BE2C (cell line): ENCODE measurements at regions not wholly inside any gene's neighbourhood (a gene's known extent, or its start where the extent isn't known, plus 50 kb on each side); places are given as distances from the start of the nearest gene placed in this dataset.

Experiments
- DNase-seq: peaks from one replicate; pipeline ENCODE4 v3.0.0-alpha.2; 2020
- H3K27me3 ChIP-seq: fragments of 250-450 bp; sonication (Bioruptor Pico); 2 replicates; pipeline ENCODE4 v1.5.1; 2020; ENCODE audit warnings: mild to moderate bottlenecking
- H3K36me3 ChIP-seq: fragments of 250-450 bp; sonication (Bioruptor Pico); 2 replicates; pipeline ENCODE4 v1.5.1; 2020; ENCODE audit warnings: mild to moderate bottlenecking
- H3K4me1 ChIP-seq: fragments of 250-450 bp; sonication (Bioruptor Pico); 2 replicates; pipeline ENCODE4 v1.5.1; 2020
- H3K4me3 ChIP-seq: 2 replicates; pipeline ENCODE4 v1.5.1; 2011; ENCODE audit warnings: low read depth, low read length
- H3K9me3 ChIP-seq: fragments of 250-450 bp; sonication (Bioruptor Pico); 2 replicates; pipeline ENCODE4 v1.5.1; 2020
- TF ChIP-seq, protein P1 (sequence below): IDR thresholded peaks from 2 replicates; pipeline ENCODE4 v1.5.1; 2012; ENCODE audit warnings: mild to moderate bottlenecking, low read depth, low read length

DNA sequence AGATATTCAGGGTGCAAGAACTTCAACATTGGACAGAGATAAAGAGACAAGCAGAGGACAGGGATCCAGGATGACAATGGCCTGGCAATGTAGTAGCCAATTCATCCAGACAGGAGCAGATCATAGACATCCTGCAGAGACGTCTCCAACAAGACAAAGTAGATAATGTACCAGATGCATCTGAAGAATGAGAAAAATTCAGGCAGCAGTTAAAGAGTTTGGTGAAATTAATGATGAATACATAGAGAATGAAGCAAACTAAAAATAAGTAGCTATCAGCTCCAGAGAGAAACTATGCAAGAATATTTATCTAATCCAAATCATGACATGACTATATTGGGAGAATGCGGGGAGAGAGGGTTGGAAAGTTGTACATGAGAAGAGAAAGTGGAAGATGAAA is 278.4 kb upstream of the DACH1 start:
- no peaks in the 10 kb centered on the region for H3K36me3 ChIP-seq
- H3K27me3 ChIP-seq = no peaks in the 10 kb centered on the region
- no peak overlapping the region for H3K4me3 ChIP-seq
- H3K4me1 ChIP-seq = peaks cover 3% of the 10 kb centered on the region; the same call in 1 of the 2 replicates
- TF ChIP-seq, protein P1, sequence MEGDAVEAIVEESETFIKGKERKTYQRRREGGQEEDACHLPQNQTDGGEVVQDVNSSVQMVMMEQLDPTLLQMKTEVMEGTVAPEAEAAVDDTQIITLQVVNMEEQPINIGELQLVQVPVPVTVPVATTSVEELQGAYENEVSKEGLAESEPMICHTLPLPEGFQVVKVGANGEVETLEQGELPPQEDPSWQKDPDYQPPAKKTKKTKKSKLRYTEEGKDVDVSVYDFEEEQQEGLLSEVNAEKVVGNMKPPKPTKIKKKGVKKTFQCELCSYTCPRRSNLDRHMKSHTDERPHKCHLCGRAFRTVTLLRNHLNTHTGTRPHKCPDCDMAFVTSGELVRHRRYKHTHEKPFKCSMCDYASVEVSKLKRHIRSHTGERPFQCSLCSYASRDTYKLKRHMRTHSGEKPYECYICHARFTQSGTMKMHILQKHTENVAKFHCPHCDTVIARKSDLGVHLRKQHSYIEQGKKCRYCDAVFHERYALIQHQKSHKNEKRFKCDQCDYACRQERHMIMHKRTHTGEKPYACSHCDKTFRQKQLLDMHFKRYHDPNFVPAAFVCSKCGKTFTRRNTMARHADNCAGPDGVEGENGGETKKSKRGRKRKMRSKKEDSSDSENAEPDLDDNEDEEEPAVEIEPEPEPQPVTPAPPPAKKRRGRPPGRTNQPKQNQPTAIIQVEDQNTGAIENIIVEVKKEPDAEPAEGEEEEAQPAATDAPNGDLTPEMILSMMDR = no peak
- no peaks in the 10 kb centered on the region for H3K9me3 ChIP-seq
- DNase-seq = no peak

DNA sequence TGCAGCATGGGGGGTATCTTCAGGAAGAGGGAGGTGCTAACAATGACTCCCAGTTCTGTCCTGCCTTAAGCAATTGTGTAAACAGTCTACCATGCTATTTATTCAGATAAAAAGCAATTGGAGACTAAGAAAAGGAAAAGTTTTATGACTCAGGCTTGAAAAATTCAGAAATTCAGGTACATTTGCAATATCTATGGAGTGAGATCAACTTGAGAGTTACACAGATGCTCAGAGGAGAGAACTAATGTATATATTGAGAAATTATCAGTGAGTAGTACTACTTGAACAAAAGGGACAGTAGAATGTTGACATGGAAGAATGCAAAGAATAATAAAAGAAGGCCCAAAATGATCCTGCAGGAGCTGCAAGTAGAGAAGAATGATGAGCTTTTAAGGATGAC is 277.6 kb upstream of the DACH1 start:
- Histone ChIP-seq H3K27me3 (no peaks in the 10 kb centered on the region), H3K4me1 (peaks cover 3% of the 10 kb centered on the region; the same call in 1 of the 2 replicates), H3K9me3 (no peaks in the 10 kb centered on the region), H3K36me3 (no peaks in the 10 kb centered on the region), H3K4me3 (no peak overlapping the region)
- TF ChIP-seq, protein P1 = no peak
- no peak for DNase-seq

DNA sequence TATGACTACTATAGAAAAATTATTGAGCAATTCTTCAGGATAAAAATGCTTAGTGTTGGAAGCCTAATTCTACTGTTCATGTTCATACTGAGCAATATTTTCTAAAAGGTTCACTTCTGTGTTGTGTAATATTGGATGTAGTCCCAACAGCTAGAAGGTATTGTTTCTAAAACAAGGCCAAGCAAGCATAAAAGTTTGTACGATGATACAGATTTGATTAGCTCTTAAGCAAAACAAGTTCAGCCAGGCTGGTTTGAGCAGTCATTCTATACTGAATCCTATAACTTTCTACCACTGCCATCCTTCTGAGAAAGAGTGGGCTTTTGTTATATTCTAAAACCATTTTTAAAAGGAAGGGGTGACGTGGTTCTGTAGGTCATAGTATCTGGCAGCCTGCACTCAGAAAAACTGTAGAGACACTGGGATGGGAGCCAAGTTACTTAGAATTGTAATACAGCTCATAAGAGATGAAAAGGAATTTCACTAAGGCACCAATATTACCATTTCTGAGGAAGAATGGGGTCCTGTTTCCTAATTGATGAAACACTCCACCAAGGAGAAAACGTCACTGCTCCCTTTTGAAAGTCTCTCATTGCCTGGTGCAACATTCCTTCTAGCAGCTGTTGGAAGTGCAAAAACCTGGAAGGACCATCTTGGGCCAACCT is 275.0 kb upstream of the DACH1 start:
- TF ChIP-seq, protein P1 = no peak
- H3K4me1 ChIP-seq = peaks cover 3% of the 10 kb centered on the region; the same call in 1 of the 2 replicates
- no peak for DNase-seq

DNA sequence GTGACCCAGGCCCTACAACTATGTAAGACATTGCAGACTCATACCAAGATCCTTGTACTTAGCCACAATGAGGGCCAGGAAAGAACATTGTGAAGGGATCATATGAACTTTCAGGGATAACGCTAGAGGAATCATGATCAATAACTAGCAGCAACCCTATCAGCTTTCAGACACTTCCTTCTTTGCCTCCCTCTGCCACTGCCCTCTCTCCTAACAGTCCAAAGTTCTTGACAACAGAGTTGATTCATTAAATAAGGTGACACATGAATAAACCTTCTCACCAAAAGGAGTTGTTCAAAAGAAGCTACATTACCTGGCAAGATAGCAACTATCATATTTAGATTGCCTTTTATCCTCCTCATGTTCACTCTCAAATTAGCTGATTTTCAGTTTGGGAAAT is 272.2 kb upstream of the DACH1 start:
- Histone ChIP-seq H3K4me1 (peaks cover 3% of the 10 kb centered on the region; the same call in 1 of the 2 replicates), H3K36me3 (no peaks in the 10 kb centered on the region), H3K4me3 (no peak overlapping the region), H3K27me3 (no peaks in the 10 kb centered on the region), H3K9me3 (no peaks in the 10 kb centered on the region)
- TF ChIP-seq, protein P1 = no peak
- DNase-seq = no peak

More for the DNA sequence above, 275.0 kb upstream of the DACH1 start:
- Histone ChIP-seq H3K9me3 (no peaks in the 10 kb centered on the region), H3K27me3 (no peaks in the 10 kb centered on the region), H3K4me3 (no peak overlapping the region), H3K36me3 (no peaks in the 10 kb centered on the region)

DNA sequence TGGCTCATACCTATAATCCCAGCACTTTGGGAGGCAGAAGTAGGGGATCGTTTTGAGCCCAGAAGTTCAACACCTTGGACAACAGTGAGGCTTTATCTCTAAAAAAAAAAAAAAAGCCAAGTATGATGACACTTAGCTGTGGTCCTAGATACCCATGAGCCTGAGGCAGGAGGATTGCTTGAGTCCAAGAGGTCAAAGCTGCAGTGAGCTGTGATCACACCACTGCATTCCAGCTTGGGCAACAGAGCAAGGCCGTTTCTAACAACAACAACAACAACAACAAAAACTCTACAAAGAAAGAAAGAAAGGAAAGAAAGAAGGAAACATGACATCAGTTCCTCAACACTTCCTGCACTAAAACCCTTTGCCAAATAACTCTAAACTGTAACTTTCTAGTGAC is 265.1 kb upstream of the DACH1 start:
- TF ChIP-seq, protein P1 = no peak
- Histone ChIP-seq H3K4me1 (no peaks in the 10 kb centered on the region), H3K9me3 (no peaks in the 10 kb centered on the region), H3K36me3 (no peaks in the 10 kb centered on the region), H3K4me3 (no peak overlapping the region), H3K27me3 (no peaks in the 10 kb centered on the region)
- no peak for DNase-seq

DNA sequence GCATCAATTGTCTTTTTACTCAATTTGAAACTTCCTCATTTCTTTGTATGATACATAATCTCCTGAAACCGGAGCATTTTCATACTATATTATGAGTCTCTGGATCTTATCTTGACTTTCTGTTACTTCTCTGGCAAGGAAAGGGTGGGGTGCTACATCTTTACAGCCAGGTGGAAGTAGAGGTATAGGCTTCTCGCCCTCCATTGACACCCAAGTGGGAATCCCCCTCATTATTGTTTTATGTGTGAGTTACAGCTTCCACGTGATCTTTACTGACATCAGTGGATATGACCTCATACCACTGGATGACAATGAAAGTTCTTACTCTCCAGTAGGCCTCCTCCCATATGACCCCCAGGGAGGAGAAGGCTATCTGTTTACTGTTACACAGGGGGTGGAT is 262.1 kb upstream of the DACH1 start:
- no peaks in the 10 kb centered on the region for H3K4me1 ChIP-seq
- no peak overlapping the region for H3K4me3 ChIP-seq
- H3K36me3 ChIP-seq = no peaks in the 10 kb centered on the region
- no peaks in the 10 kb centered on the region for H3K27me3 ChIP-seq
- no peak for DNase-seq
- TF ChIP-seq, protein P1 = no peak
- no peaks in the 10 kb centered on the region for H3K9me3 ChIP-seq
